Stomach (tissue), 8 donors: ENCODE measurements at regions not wholly inside any gene's neighbourhood (a gene's known extent, or its start where the extent isn't known, plus 50 kb on each side); places are given as distances from the start of the nearest gene placed in this dataset.

Experiments
- DNase-seq, 2 donors: peaks; one replicate each; pipeline versions ENCODE4 v3.0.0 to v3.0.0-alpha.2; 2013 to 2019
- H3K27ac ChIP-seq, 5 donors: fragments of 200-600 bp in 4 of 5; sonication (generic) in 4 of 5; one replicate each; pipeline ENCODE4 v1.5.1; 2013 to 2019; ENCODE audit warnings: mild to moderate bottlenecking in 1 of 5, moderate library complexity in 1 of 5
- H3K27me3 ChIP-seq, 3 donors: fragments of 200-600 bp; sonication (generic); one replicate each; pipeline ENCODE4 v1.5.1; 2017 to 2019; ENCODE audit warnings: mixed run types in 1 of 3
- H3K36me3 ChIP-seq, 4 donors: fragments of 200-600 bp; sonication (generic); 1 replicate in 3 of 4; 2 replicates in 1 of 4; pipeline ENCODE4 v1.5.1; 2016 to 2019
- H3K4me1 ChIP-seq, 4 donors: fragments of 200-600 bp; sonication (generic); one replicate each; pipeline ENCODE4 v1.5.1; 2016 to 2019
- H3K4me3 ChIP-seq, 4 donors: fragments of 200-600 bp; sonication (generic) in 3 of 4; one replicate each; pipeline ENCODE4 v1.5.1; 2016 to 2019; ENCODE audit warnings: mild to moderate bottlenecking in 1 of 4
- H3K9me3 ChIP-seq, 4 donors: fragments of 200-600 bp; sonication (generic); one replicate each; pipeline ENCODE4 v1.5.1; 2016 to 2019
- CTCF ChIP-seq, 7 experiments: fragments of 450-650 bp in 4 of 7; fragments of 200-600 bp in 3 of 7; sonication (generic) in 3 of 7; IDR thresholded peaks; one replicate each; pipeline ENCODE4 v1.5.1; 2016 to 2019; ENCODE audit warnings: antibody characterized with exemption in 7 of 7, control low read depth in 2 of 7, mild to moderate bottlenecking in 1 of 7
- EP300 ChIP-seq: sonication (generic); formaldehyde crosslinking; IDR thresholded peaks from one replicate; pipeline ENCODE4 v1.6.1; 2017; ENCODE audit warnings: antibody characterized with exemption
- POLR2A ChIP-seq, 4 donors: fragments of 450-650 bp; IDR thresholded peaks; one replicate each; pipeline ENCODE4 v1.6.1; 2016; ENCODE audit warnings: antibody characterized with exemption in 4 of 4, control low read depth in 2 of 4, mild to moderate bottlenecking in 1 of 4, moderate library complexity in 1 of 4
- POLR2AphosphoS5 ChIP-seq, 3 donors: sonication (generic); formaldehyde crosslinking; IDR thresholded peaks; one replicate each; pipeline ENCODE4 v1.6.1; 2016; ENCODE audit warnings: antibody characterized with exemption in 3 of 3
- WGBS, 5 donors: extraction: QIAGEN DNeasy Blood & Tissue Kit in 3 of 5; methylation state at CpG; one replicate each; pipeline versions ENCODE4 v1.1.5 to v1.1.7; 2013 to 2018; 5-methylcytosine and 5-hydroxymethylcytosine counted together
- intact Hi-C: fragments of 100-400 bp; cut with DNase I; formaldehyde crosslinking; loops from one replicate; pipeline ENCODE4 v1.15.1; 2023; ENCODE audit warnings: low total_unique reads
- donor health status: healthy with polysubstance abuse.
- donor health status: Bipolar disorder and iron deficiency.
- donor health status: healthy.

- peaks cover 0 to 7% (median 0%) of the 10 kb centered on the region in 3 donors for H3K27me3 ChIP-seq
- H3K4me1 ChIP-seq: no peaks in the 10 kb centered on the region
- TF ChIP-seq POLR2A (IDR thresholded peaks at IDR 0.05) (no peak), POLR2AphosphoS5 (IDR thresholded peaks at IDR 0.05) (no peak), CTCF (IDR thresholded peaks at IDR 0.05) (no peak), EP300 (no peak)
- no peak overlapping the region for H3K27ac ChIP-seq
- no peaks in the 10 kb centered on the region for H3K9me3 ChIP-seq
- DNase-seq: no peak
- intact Hi-C loops: no loop called here
- no peak overlapping the region for H3K4me3 ChIP-seq
- WGBS, 5 donors: 66 to 79% (median 70%) methylated on average over 8 of the region's 8 CpGs
- H3K36me3 ChIP-seq: no peaks in the 10 kb centered on the region
Observed at GRCh38 chr16:5580296-5580695, 482.7 kb upstream of the EEF2KMT start.

- H3K4me3 ChIP-seq: no peak overlapping the region
- intact Hi-C loops: no loop called here
- no peaks in the 10 kb centered on the region for H3K4me1 ChIP-seq
- H3K36me3 ChIP-seq: no peaks in the 10 kb centered on the region
- WGBS, 5 donors: 58 to 74% (median 61%) methylated on average over 7 of the region's 7 CpGs
- DNase-seq: no peak
- H3K9me3 ChIP-seq: no peaks in the 10 kb centered on the region
- H3K27me3 ChIP-seq: peaks cover 0 to 7% (median 0%) of the 10 kb centered on the region in 3 donors
- no peak for TF ChIP-seq EP300
- TF ChIP-seq POLR2A (IDR thresholded peaks at IDR 0.05): no peak
- no peak for TF ChIP-seq CTCF (IDR thresholded peaks at IDR 0.05)
- no peak for TF ChIP-seq POLR2AphosphoS5 (IDR thresholded peaks at IDR 0.05)
- no peak overlapping the region for H3K27ac ChIP-seq
Observed at GRCh38 chr16:5578980-5579379, 481.4 kb upstream of the EEF2KMT start.

GRCh38 chr16:5577463-5577862 is 479.9 kb upstream of the EEF2KMT start:
- no peaks in the 10 kb centered on the region for H3K36me3 ChIP-seq
- peaks cover 0 to 7% (median 0%) of the 10 kb centered on the region in 3 donors for H3K27me3 ChIP-seq
- H3K9me3 ChIP-seq: no peaks in the 10 kb centered on the region
- 76 to 86% (median 80%) methylated on average over 5 of the region's 5 CpGs for WGBS, 5 donors
- H3K4me1 ChIP-seq: no peaks in the 10 kb centered on the region
- no peak overlapping the region for H3K4me3 ChIP-seq
- TF ChIP-seq CTCF (IDR thresholded peaks at IDR 0.05) (no peak), POLR2A (IDR thresholded peaks at IDR 0.05) (no peak), EP300 (no peak), POLR2AphosphoS5 (IDR thresholded peaks at IDR 0.05) (no peak)
- intact Hi-C loops: no loop called here
- no peak overlapping the region for H3K27ac ChIP-seq
- DNase-seq: no peak

- Histone ChIP-seq H3K4me3 (no peak overlapping the region), H3K4me1 (no peaks in the 10 kb centered on the region), H3K36me3 (no peaks in the 10 kb centered on the region), H3K9me3 (no peaks in the 10 kb centered on the region), H3K27me3 (peaks cover 0 to 7% (median 0%) of the 10 kb centered on the region in 3 donors), H3K27ac (no peak overlapping the region)
- intact Hi-C loops: no loop called here
- DNase-seq: no peak
- TF ChIP-seq EP300: no peak
- TF ChIP-seq CTCF (IDR thresholded peaks at IDR 0.05): no peak
- no peak for TF ChIP-seq POLR2AphosphoS5 (IDR thresholded peaks at IDR 0.05)
- TF ChIP-seq POLR2A (IDR thresholded peaks at IDR 0.05): no peak
- WGBS, 5 donors: 63 to 83% (median 75%) methylated on average over 3 of the region's 3 CpGs
Observed at GRCh38 chr16:5575646-5576245, 478.2 kb upstream of the EEF2KMT start.
